Neutrophil (primary cell): ENCODE measurements at regions not wholly inside any gene's neighbourhood (a gene's known extent, or its start where the extent isn't known, plus 50 kb on each side); places are given as distances from the start of the nearest gene placed in this dataset.

Experiments used
- H3K27ac ChIP-seq: fragments of 200-600 bp; sonication (generic); 2 replicates; pipeline ENCODE4 v1.5.1; 2016; ENCODE audit warnings: mild to moderate bottlenecking, moderate library complexity
- H3K27me3 ChIP-seq: fragments of 200-600 bp; sonication (generic); 2 replicates; pipeline ENCODE4 v1.6.0; 2016; ENCODE audit warnings: mild to moderate bottlenecking
- H3K36me3 ChIP-seq: fragments of 200-600 bp; sonication (generic); 2 replicates; pipeline ENCODE4 v1.5.1; 2017
- H3K4me1 ChIP-seq, 2 experiments: fragments of 200-600 bp in 1 of 2; sonication (generic) in 1 of 2; 1 replicate in 1 of 2; 2 replicates in 1 of 2; pipeline versions ENCODE4 v1.5.1 to v1.6.1; 2013 to 2016; ENCODE audit warnings: low read depth in 1 of 2, low read length in 1 of 2, mild to moderate bottlenecking in 1 of 2, moderate library complexity in 1 of 2; ENCODE audit not compliant: control insufficient read depth in 1 of 2, insufficient read depth in 1 of 2
- H3K4me3 ChIP-seq, 2 experiments: fragments of 200-600 bp in 1 of 2; sonication (generic) in 1 of 2; 1 replicate in 1 of 2; 2 replicates in 1 of 2; pipeline ENCODE4 v1.5.1; 2013 to 2016; ENCODE audit warnings: low read depth in 1 of 2, low read length in 1 of 2, mild to moderate bottlenecking in 1 of 2, moderate library complexity in 1 of 2
- H3K9me3 ChIP-seq: fragments of 200-600 bp; sonication (generic); 2 replicates; pipeline ENCODE4 v1.5.1; 2016
- CTCF ChIP-seq: fragments of 200-600 bp; sonication (generic); IDR thresholded peaks from 2 replicates; pipeline ENCODE4 v1.5.1; 2016; ENCODE audit warnings: antibody characterized with exemption

DNA sequence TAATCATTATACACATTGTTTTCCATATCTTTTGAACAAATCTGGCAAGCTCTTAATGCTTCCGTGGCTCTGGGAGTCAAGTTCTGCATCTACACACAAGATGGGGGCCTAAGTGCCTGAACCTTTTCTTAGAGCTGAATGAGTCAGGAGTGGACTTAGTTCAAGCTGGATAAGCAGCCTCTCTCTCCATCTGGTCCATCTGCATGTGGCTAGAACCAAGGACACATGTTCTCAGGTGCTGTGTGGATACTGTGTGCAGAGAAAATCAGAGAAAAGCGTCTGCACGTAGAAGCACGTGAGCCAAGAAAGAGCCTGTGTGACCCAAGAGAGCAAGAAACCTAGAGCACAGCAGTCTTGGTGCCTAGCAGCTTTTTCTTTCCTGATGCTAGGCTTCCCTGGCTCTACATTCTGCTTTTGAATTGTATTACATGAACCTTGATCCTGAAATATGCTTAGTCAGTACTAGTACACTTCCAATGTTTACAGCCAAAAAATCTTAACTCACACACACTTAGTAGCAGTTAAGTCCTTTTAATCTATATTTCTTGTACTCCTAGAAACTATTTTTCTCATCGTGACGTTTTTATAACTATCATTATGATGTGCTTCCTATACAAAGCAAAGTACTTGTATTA, 1798.9 kb downstream of the MAT2B start:
- Histone ChIP-seq H3K36me3 (no peaks in the 10 kb centered on the region), H3K4me1 (no peaks in the 10 kb centered on the region), H3K9me3 (no peaks in the 10 kb centered on the region), H3K4me3 (no peak overlapping the region), H3K27ac (no peak overlapping the region), H3K27me3 (no peaks in the 10 kb centered on the region)
- TF ChIP-seq CTCF, result no peak

DNA sequence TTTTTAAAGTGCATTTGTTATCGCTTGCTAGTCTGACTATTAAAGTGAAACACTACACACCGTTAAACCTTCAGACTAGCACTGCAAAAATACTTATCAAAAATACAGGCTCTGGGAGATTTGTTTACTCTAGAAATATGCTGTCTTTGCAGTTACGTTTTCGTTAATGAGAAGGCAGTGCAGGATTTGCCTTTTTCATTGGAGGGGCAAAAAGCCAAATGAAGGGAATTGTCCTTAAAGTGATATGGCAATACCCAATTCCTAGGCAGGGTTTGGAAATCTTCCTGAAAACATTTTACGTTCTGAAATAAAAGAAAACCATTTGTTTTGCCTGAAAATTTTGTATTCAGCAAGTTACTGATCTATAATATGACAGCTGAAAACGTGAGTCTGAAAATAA, 1800.2 kb downstream of the MAT2B start:
- Histone ChIP-seq H3K27ac (no peak overlapping the region), H3K9me3 (no peaks in the 10 kb centered on the region), H3K36me3 (no peaks in the 10 kb centered on the region), H3K4me3 (no peak overlapping the region), H3K4me1 (no peaks in the 10 kb centered on the region), H3K27me3 (no peaks in the 10 kb centered on the region)
- no peak for TF ChIP-seq CTCF

GRCh38 chr5:165309446-165309845, 1804.0 kb downstream of the MAT2B start:
- TF ChIP-seq CTCF, result no peak

DNA sequence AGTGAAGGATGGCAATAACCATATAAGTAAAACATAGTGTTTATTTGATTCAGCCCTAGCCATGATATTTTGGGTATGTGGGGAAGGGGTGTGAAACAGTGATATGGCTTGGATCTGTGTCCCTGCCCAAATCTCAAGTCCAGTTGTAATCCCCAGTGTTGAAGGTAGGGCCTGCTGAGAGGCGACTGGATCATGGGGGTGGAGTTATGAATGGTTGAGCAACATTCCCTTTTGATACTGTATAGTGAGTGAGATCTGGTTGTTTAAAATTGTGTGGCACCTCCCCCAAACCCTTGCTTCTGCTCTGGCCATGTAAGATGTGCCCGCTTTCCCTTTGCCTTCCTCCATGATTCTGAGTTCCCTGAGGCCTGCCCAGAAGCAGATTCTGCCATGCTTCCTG, 1804.6 kb downstream of the MAT2B start:
- Histone ChIP-seq H3K4me3 (no peak overlapping the region), H3K27ac (no peak overlapping the region), H3K9me3 (no peaks in the 10 kb centered on the region), H3K4me1 (no peaks in the 10 kb centered on the region), H3K36me3 (no peaks in the 10 kb centered on the region), H3K27me3 (no peaks in the 10 kb centered on the region)
- TF ChIP-seq CTCF, result no peak

More at GRCh38 chr5:165309446-165309845, 1804.0 kb downstream of the MAT2B start:
- H3K4me3 ChIP-seq, result no peak overlapping the region
- no peaks in the 10 kb centered on the region for H3K36me3 ChIP-seq
- H3K9me3 ChIP-seq, result no peaks in the 10 kb centered on the region
- no peaks in the 10 kb centered on the region for H3K27me3 ChIP-seq
- no peak overlapping the region for H3K27ac ChIP-seq
- H3K4me1 ChIP-seq, result no peaks in the 10 kb centered on the region

GRCh38 chr5:165321912-165322311, 1816.5 kb downstream of the MAT2B start:
- H3K4me3 ChIP-seq, result no peak overlapping the region
- no peak for TF ChIP-seq CTCF
- H3K36me3 ChIP-seq, result no peaks in the 10 kb centered on the region
- H3K9me3 ChIP-seq, result no peaks in the 10 kb centered on the region
- no peaks in the 10 kb centered on the region for H3K27me3 ChIP-seq
- no peaks in the 10 kb centered on the region for H3K4me1 ChIP-seq
- H3K27ac ChIP-seq, result no peak overlapping the region
